IMR-90 (cell line): ENCODE measurements at regions not wholly inside any gene's neighbourhood (a gene's known extent, or its start where the extent isn't known, plus 50 kb on each side); places are given as distances from the start of the nearest gene placed in this dataset.

Experiments
- ATAC-seq: fragments of 200-7000 bp; cut with Tn5 transposase; 2 replicates; pipeline ENCODE4 v1.9.1; 2020; ENCODE audit warnings: low read depth, mild to moderate bottlenecking, moderate library complexity
- BruUV-seq: library from RNA; stranded (reverse); fragments of 400-500 nt; replicated peaks from 2 replicates; lab custom pipeline; 2021; lab: Mats Ljungman, UMichigan
- CTCF ChIA-PET: fragments of 300-600 bp; formaldehyde crosslinking; extraction: SDS; loops from one replicate; lab custom pipeline; 2021; ENCODE audit warnings: antibody characterized with exemption; lab: Yijun Ruan, JAX
- POLR2A ChIA-PET: fragments of 300-600 bp; sonication (Branson Sonifier 250); formaldehyde crosslinking; loops from one replicate; lab custom pipeline; 2022; ENCODE audit warnings: antibody characterized with exemption; ENCODE audit not compliant: unreplicated experiment; lab: Charles Lee
- DNase-seq: peaks from one replicate; pipeline ENCODE4 v3.0.0; 2013
- H2AFZ ChIP-seq: replicated peaks from 2 replicates; pipeline ENCODE3; 2013; ENCODE audit warnings: low read length, mild to moderate bottlenecking; ENCODE audit not compliant: poor library complexity
- H2AK5ac ChIP-seq: 2 replicates; pipeline ENCODE4 v1.6.1; 2013; ENCODE audit warnings: low read depth, low read length, inconsistent platforms
- H2AK9ac ChIP-seq: replicated peaks from 2 replicates; pipeline ENCODE3; 2013; ENCODE audit warnings: mild to moderate bottlenecking, low read depth, low read length, moderate library complexity; ENCODE audit not compliant: poor library complexity
- H2BK120ac ChIP-seq: 2 replicates; pipeline ENCODE4 v1.6.1; 2013; ENCODE audit warnings: low read depth, low read length, inconsistent platforms
- H2BK15ac ChIP-seq: 3 replicates; pipeline ENCODE4 v1.6.1; 2013; ENCODE audit warnings: low read depth, low read length, inconsistent platforms
- H2BK20ac ChIP-seq: 2 replicates; pipeline ENCODE4 v1.6.1; 2013; ENCODE audit warnings: low read depth, mild to moderate bottlenecking, inconsistent platforms, low read length, moderate library complexity
- H2BK5ac ChIP-seq: 2 replicates; pipeline ENCODE4 v1.6.1; 2013; ENCODE audit warnings: mild to moderate bottlenecking, low read depth, low read length, inconsistent platforms; ENCODE audit not compliant: poor library complexity, severe bottlenecking
- H3K14ac ChIP-seq: replicated peaks from 2 replicates; pipeline ENCODE4 v1.6.1; 2013; ENCODE audit warnings: low read depth, low read length, inconsistent platforms
- H3K18ac ChIP-seq: 2 replicates; pipeline ENCODE4 v1.6.1; 2013; ENCODE audit warnings: low read depth, low read length, control low read depth
- H3K23ac ChIP-seq: 2 replicates; pipeline ENCODE4 v1.6.1; 2013; ENCODE audit warnings: low read depth, low read length, inconsistent platforms
- H3K27ac ChIP-seq: 2 replicates; pipeline ENCODE4 v1.5.1; 2013; ENCODE audit warnings: mild to moderate bottlenecking, control low read depth, low read length; ENCODE audit not compliant: insufficient read depth
- H3K27me3 ChIP-seq: 2 replicates; pipeline ENCODE4 v1.6.1; 2013; ENCODE audit warnings: low read length; ENCODE audit not compliant: control insufficient read depth, insufficient read depth
- H3K36me3 ChIP-seq: 2 replicates; pipeline ENCODE4 v1.6.1; 2013; ENCODE audit warnings: low read length, mixed read lengths; ENCODE audit not compliant: control insufficient read depth, insufficient read depth
- H3K4ac ChIP-seq: 2 replicates; pipeline ENCODE4 v1.6.1; 2013; ENCODE audit warnings: low read depth, low read length, inconsistent platforms
- H3K4me1 ChIP-seq: 2 replicates; pipeline ENCODE4 v1.6.1; 2013; ENCODE audit warnings: low read length, mixed read lengths; ENCODE audit not compliant: control insufficient read depth, insufficient read depth
- H3K4me2 ChIP-seq: 2 replicates; pipeline ENCODE4 v1.6.1; 2013; ENCODE audit warnings: low read depth, mild to moderate bottlenecking, control low read depth, low read length, moderate library complexity
- H3K4me3 ChIP-seq: 2 replicates; pipeline ENCODE4 v1.5.1; 2013; ENCODE audit warnings: low read depth, mild to moderate bottlenecking, control low read depth, low read length, moderate library complexity; ENCODE audit not compliant: insufficient read depth
- H3K56ac ChIP-seq: 2 replicates; pipeline ENCODE4 v1.6.1; 2013; ENCODE audit warnings: low read length, inconsistent platforms; ENCODE audit not compliant: insufficient read depth; ENCODE audit errors: extremely low read depth
- H3K79me1 ChIP-seq, 2 experiments: 2 replicates each; pipeline ENCODE4 v1.6.1; 2013; ENCODE audit warnings: low read length in 2 of 2, inconsistent platforms in 1 of 2, low read depth in 1 of 2
- H3K9ac ChIP-seq: 2 replicates; pipeline ENCODE4 v1.6.1; 2013; ENCODE audit warnings: low read depth, low read length, control low read depth
- H3K9me1 ChIP-seq: 2 replicates; pipeline ENCODE4 v1.6.1; 2013; ENCODE audit warnings: low read length, inconsistent platforms; ENCODE audit not compliant: insufficient read depth
- H3K9me3 ChIP-seq: 2 replicates; pipeline ENCODE4 v1.6.1; 2013; ENCODE audit warnings: low read length; ENCODE audit not compliant: control insufficient read depth, insufficient read depth
- H4K20me1 ChIP-seq: 2 replicates; pipeline ENCODE4 v1.6.1; 2013; ENCODE audit warnings: low read length, inconsistent platforms; ENCODE audit not compliant: insufficient read depth
- H4K5ac ChIP-seq: 2 replicates; pipeline ENCODE4 v1.6.1; 2013; ENCODE audit warnings: mild to moderate bottlenecking, low read depth, low read length, control low read depth
- H4K8ac ChIP-seq, 2 experiments: 2 replicates each; pipeline ENCODE4 v1.6.1; 2013; ENCODE audit warnings: low read depth in 2 of 2, low read length in 2 of 2, control low read depth in 1 of 2, inconsistent platforms in 1 of 2
- H4K91ac ChIP-seq: 2 replicates; pipeline ENCODE4 v1.6.1; 2013; ENCODE audit warnings: low read depth, low read length, inconsistent platforms; ENCODE audit not compliant: insufficient read depth
- CTCF ChIP-seq: conservative IDR thresholded peaks from 2 replicates; pipeline ENCODE4 v1.5.1; 2012; ENCODE audit warnings: mild to moderate bottlenecking, low read depth, low read length, improper control_type of control experiment
- FOS ChIP-seq: fragments of 150-350 bp; IDR thresholded peaks from 2 replicates; pipeline ENCODE4 v1.6.1; 2016; ENCODE audit warnings: low read depth, low read length
- MAFK ChIP-seq: IDR thresholded peaks from 2 replicates; pipeline ENCODE4 v1.6.1; 2012; ENCODE audit warnings: low read depth, low read length, improper control_type of control experiment
- MAZ ChIP-seq: IDR thresholded peaks from 2 replicates; pipeline ENCODE4 v1.6.1; 2012; ENCODE audit warnings: low read depth, mild to moderate bottlenecking, low read length, improper control_type of control experiment, moderate library complexity, borderline replicate concordance
- RFX5 ChIP-seq: IDR thresholded peaks from 2 replicates; pipeline ENCODE4 v1.8.0; 2012; ENCODE audit warnings: low read depth, mild to moderate bottlenecking, low read length, moderate library complexity
- dilution Hi-C: fragments of 300-500 bp; cut with HindIII; formaldehyde crosslinking; loops from one replicate; pipeline ENCODE4 v1.14.3; 2018; ENCODE audit warnings: low sequenced_read_pairs; ENCODE audit not compliant: unreplicated experiment
- in situ Hi-C: fragments of 300-500 bp; cut with MboI; formaldehyde crosslinking; loops from 3 replicates; pipeline ENCODE4 v1.14.3; 2019; ENCODE audit warnings: low sequenced_read_pairs, inconsistent platforms, mixed read lengths
- intact Hi-C: fragments of 100-400 bp; cut with micrococcal nuclease; formaldehyde crosslinking; loops from 2 replicates; pipeline ENCODE4 v1.10.0; 2022
- TF ChIP-seq, protein P1 (sequence below): fragments of 150-350 bp; IDR thresholded peaks from 2 replicates; pipeline ENCODE4 v1.6.1; 2016; ENCODE audit warnings: low read depth, mild to moderate bottlenecking, low read length, moderate library complexity, borderline replicate concordance

- Histone ChIP-seq H3K9ac (no peak overlapping the region), H3K4me1 (no peaks in the 10 kb centered on the region; the same call in 1 of the 2 replicates), H4K20me1 (no peaks in the 10 kb centered on the region), H3K4me3 (no peak overlapping the region), H2AK9ac (no peak overlapping the region), H3K27me3 (no peaks in the 10 kb centered on the region), H3K14ac (no peak overlapping the region), H3K4ac (no peak overlapping the region), H2BK120ac (no peak overlapping the region), H3K9me1 (no peaks in the 10 kb centered on the region), H4K5ac (no peak overlapping the region), H2BK20ac (no peak overlapping the region), H3K4me2 (no peak overlapping the region), H3K56ac (no peak overlapping the region), H3K36me3 (no peaks in the 10 kb centered on the region), H2AK5ac (no peak overlapping the region), H3K23ac (no peak overlapping the region), H2BK5ac (no peak overlapping the region), H4K91ac (no peak overlapping the region), H2BK15ac (no peak overlapping the region), H3K18ac (no peak overlapping the region), H2AFZ (no peak overlapping the region), H3K9me3 (no peaks in the 10 kb centered on the region), H3K79me1 (no peaks in the 10 kb centered on the region), H4K8ac (no peak overlapping the region), H3K27ac (no peak overlapping the region)
- ATAC-seq (no peak), DNase-seq (no peak)
- intact Hi-C loops (no loop called here), dilution Hi-C loops (no loop called here), in situ Hi-C loops (no loop called here)
- CTCF ChIA-PET: interaction anchor here (0.6 kb wide), 1 partner anchor 8 kb away, joined by 4 read pairs; no protein-coding TSS in a partner anchor
- BruUV-seq: no TSS peak
- POLR2A ChIA-PET: no interaction called here
- TF ChIP-seq MAFK: no peak
- no peak for TF ChIP-seq FOS
- TF ChIP-seq CTCF: no peak
- TF ChIP-seq, protein P1, sequence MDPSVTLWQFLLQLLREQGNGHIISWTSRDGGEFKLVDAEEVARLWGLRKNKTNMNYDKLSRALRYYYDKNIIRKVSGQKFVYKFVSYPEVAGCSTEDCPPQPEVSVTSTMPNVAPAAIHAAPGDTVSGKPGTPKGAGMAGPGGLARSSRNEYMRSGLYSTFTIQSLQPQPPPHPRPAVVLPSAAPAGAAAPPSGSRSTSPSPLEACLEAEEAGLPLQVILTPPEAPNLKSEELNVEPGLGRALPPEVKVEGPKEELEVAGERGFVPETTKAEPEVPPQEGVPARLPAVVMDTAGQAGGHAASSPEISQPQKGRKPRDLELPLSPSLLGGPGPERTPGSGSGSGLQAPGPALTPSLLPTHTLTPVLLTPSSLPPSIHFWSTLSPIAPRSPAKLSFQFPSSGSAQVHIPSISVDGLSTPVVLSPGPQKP: no peak
- no peak for TF ChIP-seq MAZ
- TF ChIP-seq RFX5: no peak
These were observed 92.6 kb downstream of the FAT3 start for GRCh38 chr11:92317222-92317621.
